ENCODE measurements at regions not wholly inside any gene's neighbourhood (a gene's known extent, or its start where the extent isn't known, plus 50 kb on each side); places are given as distances from the start of the nearest gene placed in this dataset.

DNA sequence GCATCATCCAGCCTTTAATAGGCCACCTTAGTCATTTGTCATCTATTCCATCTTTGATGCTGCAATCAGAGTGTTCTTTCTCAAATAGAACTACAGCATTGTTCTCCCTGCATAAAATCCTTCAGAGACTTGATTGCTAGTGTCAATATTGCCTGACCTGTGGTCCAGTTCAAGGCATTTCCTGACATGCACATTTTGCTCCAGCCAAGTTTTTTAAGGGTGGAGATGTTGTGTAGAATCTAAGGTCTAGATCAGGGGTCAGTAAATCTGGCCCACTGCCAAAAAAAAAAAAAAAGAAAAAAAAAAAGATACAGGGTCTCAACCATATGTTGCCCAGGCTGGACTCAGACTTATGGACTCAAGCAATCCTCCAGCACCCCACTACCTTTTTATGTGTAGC lies 354.4 kb downstream of the FRK start:
- no peaks in the 10 kb centered on the region for H3K4me1 Mint-ChIP-seq
- H3K4me3 Mint-ChIP-seq, result no peak overlapping the region
- peaks cover 21% of the 10 kb centered on the region for H3K9me3 Mint-ChIP-seq
- H3K27me3 Mint-ChIP-seq, result no peaks in the 10 kb centered on the region
- no peak for DNase-seq (ENCODE audit: low spot score in 2 of 2)
- no peak overlapping the region for H3K27ac Mint-ChIP-seq (ENCODE audit: low read depth)
- H3K36me3 Mint-ChIP-seq (ENCODE audit: insufficient read depth), result no peaks in the 10 kb centered on the region
- no peak for ATAC-seq (replicated peaks; ENCODE audit: extremely low read depth, poor library complexity, severe bottlenecking)

DNA sequence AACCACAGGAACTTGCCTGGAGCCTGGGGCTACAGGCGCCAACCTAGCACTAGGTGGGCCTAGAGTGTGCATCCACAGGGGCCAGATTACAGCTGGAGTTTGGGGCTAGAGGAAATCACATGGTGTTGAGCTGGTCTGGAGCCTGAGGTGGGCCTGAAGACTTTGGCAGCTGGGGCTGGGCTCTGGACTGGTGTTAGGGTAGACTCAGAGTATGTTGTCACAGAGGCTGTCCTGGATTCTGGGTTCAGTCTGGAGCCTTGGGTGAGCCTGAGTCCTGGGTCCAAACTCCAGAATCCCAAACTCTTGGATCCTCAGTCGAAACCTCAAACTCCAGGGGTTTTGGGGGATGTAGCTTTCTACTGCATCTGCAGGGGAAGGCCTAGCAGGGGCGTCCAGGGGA lies 356.7 kb downstream of the FRK start:
- Mint-ChIP-seq H3K27me3 (no peaks in the 10 kb centered on the region), H3K27ac (ENCODE audit: low read depth) (no peak overlapping the region), H3K9me3 (peaks cover 26% of the 10 kb centered on the region), H3K36me3 (ENCODE audit: insufficient read depth) (no peaks in the 10 kb centered on the region), H3K4me1 (no peaks in the 10 kb centered on the region), H3K4me3 (no peak overlapping the region)
- ATAC-seq (replicated peaks; ENCODE audit: extremely low read depth, poor library complexity, severe bottlenecking), result no peak
- DNase-seq (ENCODE audit: low spot score in 2 of 2), result no peak

DNA sequence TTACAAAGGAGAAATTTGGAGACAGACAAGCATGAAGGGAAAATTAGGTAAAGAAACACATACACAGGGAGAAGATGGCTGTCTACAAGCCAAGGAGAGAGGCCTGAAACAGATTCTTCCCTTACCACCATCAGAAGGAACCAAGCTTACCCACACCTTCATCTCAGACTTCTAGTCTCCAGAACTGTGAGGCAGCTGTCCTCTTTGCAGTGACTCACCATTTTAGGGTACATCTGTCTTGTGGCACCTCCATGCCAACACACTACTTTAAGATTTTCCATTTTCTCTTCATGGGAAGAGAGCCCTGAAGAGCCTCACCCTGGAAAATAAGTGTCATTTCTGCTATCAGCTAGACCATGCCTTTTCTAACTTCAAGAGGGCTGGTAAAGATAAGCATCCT lies 369.3 kb downstream of the FRK start:
- no peak for DNase-seq (ENCODE audit: low spot score in 2 of 2)
- Mint-ChIP-seq H3K9me3 (peaks cover 15% of the 10 kb centered on the region), H3K27ac (ENCODE audit: low read depth) (no peak overlapping the region), H3K4me3 (no peak overlapping the region), H3K4me1 (no peaks in the 10 kb centered on the region), H3K27me3 (no peaks in the 10 kb centered on the region), H3K36me3 (ENCODE audit: insufficient read depth) (no peaks in the 10 kb centered on the region)
- no peak for ATAC-seq (replicated peaks; ENCODE audit: extremely low read depth, poor library complexity, severe bottlenecking)

DNA sequence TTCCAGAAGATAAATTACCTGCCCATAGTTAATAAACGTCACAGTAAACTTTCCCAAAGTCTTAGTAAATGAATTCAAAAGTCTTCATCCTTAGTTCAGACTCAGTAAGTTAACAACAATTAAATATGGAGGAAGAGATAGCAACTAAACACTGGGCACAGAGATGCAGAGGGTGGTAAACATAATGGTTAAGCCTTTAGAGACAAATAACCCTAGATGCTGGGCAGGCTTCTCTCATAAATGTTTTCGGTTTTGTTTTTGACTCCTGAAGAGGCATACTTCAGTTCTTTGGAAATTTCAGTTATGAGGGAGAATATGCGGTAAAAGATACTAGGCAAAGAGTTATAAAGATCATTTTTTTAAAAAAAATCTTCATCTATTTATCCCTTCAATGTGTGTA lies 369.8 kb downstream of the FRK start:
- Mint-ChIP-seq H3K27me3 (no peaks in the 10 kb centered on the region), H3K4me1 (no peaks in the 10 kb centered on the region), H3K27ac (ENCODE audit: low read depth) (no peak overlapping the region), H3K4me3 (no peak overlapping the region), H3K9me3 (peaks cover 15% of the 10 kb centered on the region), H3K36me3 (ENCODE audit: insufficient read depth) (no peaks in the 10 kb centered on the region)
- no peak for ATAC-seq (replicated peaks; ENCODE audit: extremely low read depth, poor library complexity, severe bottlenecking)
- no peak for DNase-seq (ENCODE audit: low spot score in 2 of 2)

DNA sequence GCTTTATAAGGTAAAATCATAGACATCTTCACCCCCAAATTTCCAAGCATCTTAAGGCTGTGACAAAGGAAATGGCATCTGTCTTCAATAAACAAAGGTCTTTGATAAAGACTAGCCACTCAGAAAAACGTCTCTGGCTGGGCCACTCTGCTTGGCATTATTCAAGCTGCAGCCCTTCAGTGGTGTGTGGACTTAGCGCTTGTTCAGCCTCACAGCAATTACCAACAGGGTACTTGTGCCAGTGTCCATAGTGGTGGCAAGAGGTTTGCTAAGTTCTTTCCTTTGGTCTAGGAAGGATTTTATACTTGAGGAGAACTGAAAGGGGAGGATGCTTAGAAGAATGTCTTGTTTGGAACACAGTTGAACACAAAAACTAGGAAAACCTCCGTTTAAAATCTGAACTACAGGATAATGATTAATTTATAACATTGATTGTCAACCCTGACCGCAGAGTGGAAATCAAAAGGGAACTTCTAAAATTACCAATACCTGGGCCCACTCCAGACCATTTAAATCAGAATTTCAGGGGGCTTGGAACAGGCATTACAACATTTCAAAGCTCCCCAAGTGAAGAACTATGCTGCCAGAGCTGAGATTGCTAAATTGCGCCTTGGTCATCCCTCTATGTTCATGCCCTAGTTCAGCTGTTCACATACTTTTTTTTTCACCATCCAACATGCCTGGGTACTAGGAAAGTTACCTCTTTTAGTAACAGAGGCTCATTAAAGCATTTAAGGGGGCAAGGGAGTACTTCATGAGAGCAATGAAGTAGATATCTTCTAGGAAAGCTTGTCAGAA lies 378.5 kb downstream of the FRK start:
- no peak for DNase-seq (ENCODE audit: low spot score in 2 of 2)
- no peak for ATAC-seq (replicated peaks; ENCODE audit: extremely low read depth, poor library complexity, severe bottlenecking)
- H3K4me3 Mint-ChIP-seq, result no peak overlapping the region
- no peaks in the 10 kb centered on the region for H3K36me3 Mint-ChIP-seq (ENCODE audit: insufficient read depth)
- peaks cover 13% of the 10 kb centered on the region for H3K9me3 Mint-ChIP-seq
- no peaks in the 10 kb centered on the region for H3K27me3 Mint-ChIP-seq
- no peaks in the 10 kb centered on the region for H3K4me1 Mint-ChIP-seq
- H3K27ac Mint-ChIP-seq (ENCODE audit: low read depth), result no peak overlapping the region

DNA sequence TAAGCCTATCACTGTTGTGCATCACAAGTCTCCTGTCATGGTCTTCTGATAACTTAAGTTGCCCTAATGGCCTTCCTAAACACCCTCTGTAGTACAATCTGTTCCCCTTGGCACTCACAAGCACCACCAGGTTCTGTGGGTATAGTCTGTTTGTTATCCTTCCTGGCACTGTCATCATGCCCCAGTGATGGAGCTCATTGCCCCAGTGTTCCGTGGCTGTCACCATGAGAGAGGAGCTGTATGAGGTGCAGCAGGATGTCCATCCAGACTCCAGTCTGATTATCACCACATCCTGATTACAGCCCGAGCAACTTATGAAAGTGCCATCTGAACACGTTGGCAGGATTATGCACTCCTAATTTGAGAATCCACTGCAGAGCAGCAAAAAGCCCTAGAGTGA lies 380.1 kb downstream of the FRK start:
- DNase-seq (ENCODE audit: low spot score in 2 of 2) (no peak), ATAC-seq (replicated peaks; ENCODE audit: extremely low read depth, poor library complexity, severe bottlenecking) (no peak)
- Mint-ChIP-seq H3K9me3 (peaks cover 13% of the 10 kb centered on the region), H3K27me3 (no peaks in the 10 kb centered on the region), H3K4me3 (no peak overlapping the region), H3K4me1 (no peaks in the 10 kb centered on the region), H3K36me3 (ENCODE audit: insufficient read depth) (no peaks in the 10 kb centered on the region), H3K27ac (ENCODE audit: low read depth) (no peak overlapping the region)

DNA sequence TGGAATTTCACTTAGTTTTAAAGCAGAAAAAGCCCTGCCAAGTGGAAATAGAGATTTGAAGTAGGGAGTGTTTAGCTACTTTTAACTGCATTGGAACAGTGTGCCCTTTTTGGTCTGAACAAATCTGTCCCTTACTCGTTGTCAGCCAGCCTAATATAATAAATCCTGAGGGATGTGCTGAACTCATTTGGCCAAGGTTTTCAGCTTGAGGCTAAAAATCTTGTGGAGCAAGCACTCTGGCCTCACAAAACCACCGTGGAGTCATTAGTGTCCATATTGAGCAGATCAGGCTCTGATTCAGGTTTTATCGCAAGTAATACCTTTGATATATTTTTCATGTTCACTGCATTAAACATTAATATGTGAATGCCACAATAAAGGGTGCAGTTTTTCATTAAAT lies 383.5 kb downstream of the FRK start:
- no peaks in the 10 kb centered on the region for H3K36me3 Mint-ChIP-seq (ENCODE audit: insufficient read depth)
- no peaks in the 10 kb centered on the region for H3K4me1 Mint-ChIP-seq
- no peaks in the 10 kb centered on the region for H3K27me3 Mint-ChIP-seq
- H3K27ac Mint-ChIP-seq (ENCODE audit: low read depth), result no peak overlapping the region
- H3K4me3 Mint-ChIP-seq, result no peak overlapping the region
- DNase-seq (ENCODE audit: low spot score in 2 of 2) (no peak), ATAC-seq (replicated peaks; ENCODE audit: extremely low read depth, poor library complexity, severe bottlenecking) (no peak)
- H3K9me3 Mint-ChIP-seq, result peaks cover 6% of the 10 kb centered on the region

DNA sequence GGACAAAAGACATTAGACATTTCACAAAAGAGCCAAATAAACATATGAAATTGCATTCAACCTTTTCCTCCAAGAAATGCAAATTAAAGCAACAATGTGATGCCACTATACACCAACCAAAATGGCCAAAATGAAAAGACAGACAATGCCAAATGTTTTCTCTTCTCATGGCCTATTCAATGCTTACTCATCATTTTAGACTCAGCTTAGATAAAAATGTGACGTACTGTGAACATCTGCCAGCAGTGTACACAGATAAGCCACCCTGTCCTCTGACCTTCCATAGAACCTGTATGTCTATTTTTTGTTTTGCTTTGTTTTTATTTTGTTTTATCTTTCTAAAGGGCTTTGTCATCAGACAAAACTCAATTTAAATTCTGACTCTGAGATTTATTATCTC lies 385.2 kb downstream of the FRK start:
- no peaks in the 10 kb centered on the region for H3K36me3 Mint-ChIP-seq (ENCODE audit: insufficient read depth)
- no peaks in the 10 kb centered on the region for H3K27me3 Mint-ChIP-seq
- no peak overlapping the region for H3K4me3 Mint-ChIP-seq
- no peaks in the 10 kb centered on the region for H3K4me1 Mint-ChIP-seq
- ATAC-seq (replicated peaks; ENCODE audit: extremely low read depth, poor library complexity, severe bottlenecking), result no peak
- no peak for DNase-seq (ENCODE audit: low spot score in 2 of 2)
- H3K9me3 Mint-ChIP-seq, result peaks cover 6% of the 10 kb centered on the region
- no peak overlapping the region for H3K27ac Mint-ChIP-seq (ENCODE audit: low read depth)

DNA sequence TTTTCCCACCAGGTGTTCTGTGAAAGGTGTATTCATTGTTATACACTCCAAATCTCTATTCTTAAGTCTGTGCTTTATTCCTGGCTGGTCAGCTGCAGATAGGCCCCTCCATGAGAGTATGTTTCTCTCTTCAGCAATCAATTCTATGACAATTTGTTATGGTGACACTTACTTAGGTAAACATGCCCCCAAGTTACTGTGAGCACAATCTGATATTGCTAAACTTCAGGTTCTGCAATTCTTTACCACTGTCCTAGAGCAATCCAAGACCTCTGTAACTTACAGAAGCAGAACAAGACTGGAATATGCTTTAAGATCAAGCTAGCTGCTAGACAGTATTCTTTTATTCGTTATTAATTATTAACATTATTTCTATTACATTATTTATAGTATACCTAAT lies 391.9 kb downstream of the FRK start:
- Mint-ChIP-seq H3K27me3 (no peaks in the 10 kb centered on the region), H3K27ac (ENCODE audit: low read depth) (no peak overlapping the region)
- no peak for ATAC-seq (replicated peaks; ENCODE audit: extremely low read depth, poor library complexity, severe bottlenecking)

DNA sequence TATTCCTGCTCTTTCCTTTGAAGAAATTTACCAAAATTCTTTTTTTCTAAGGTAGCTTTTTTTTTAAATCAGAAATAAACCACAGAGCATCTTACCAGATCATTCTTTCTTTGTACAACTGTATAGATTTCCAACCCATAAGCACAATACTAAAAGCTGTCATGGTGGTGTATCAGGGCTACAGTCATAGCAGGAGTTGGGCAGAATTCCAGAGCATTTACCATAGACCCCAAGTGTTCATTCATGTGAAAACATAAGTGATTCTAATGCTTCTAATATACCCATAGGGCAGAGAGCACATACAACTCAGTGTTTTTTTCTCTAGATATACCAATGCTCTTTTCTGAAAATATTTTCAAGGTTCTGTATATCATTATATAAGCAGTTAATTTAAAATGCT lies 392.5 kb downstream of the FRK start:
- no peaks in the 10 kb centered on the region for H3K27me3 Mint-ChIP-seq
- no peak overlapping the region for H3K27ac Mint-ChIP-seq (ENCODE audit: low read depth)
- no peak for DNase-seq (ENCODE audit: low spot score in 2 of 2)
- no peaks in the 10 kb centered on the region for H3K4me1 Mint-ChIP-seq
- H3K4me3 Mint-ChIP-seq, result no peak overlapping the region
- H3K36me3 Mint-ChIP-seq (ENCODE audit: insufficient read depth), result no peaks in the 10 kb centered on the region
- H3K9me3 Mint-ChIP-seq, result peaks cover 6% of the 10 kb centered on the region
- no peak for ATAC-seq (replicated peaks; ENCODE audit: extremely low read depth, poor library complexity, severe bottlenecking)

More for the DNA sequence above, 391.9 kb downstream of the FRK start:
- Mint-ChIP-seq H3K4me3 (no peak overlapping the region), H3K9me3 (peaks cover 6% of the 10 kb centered on the region), H3K4me1 (no peaks in the 10 kb centered on the region), H3K36me3 (ENCODE audit: insufficient read depth) (no peaks in the 10 kb centered on the region)
- DNase-seq (ENCODE audit: low spot score in 2 of 2), result no peak

DNA sequence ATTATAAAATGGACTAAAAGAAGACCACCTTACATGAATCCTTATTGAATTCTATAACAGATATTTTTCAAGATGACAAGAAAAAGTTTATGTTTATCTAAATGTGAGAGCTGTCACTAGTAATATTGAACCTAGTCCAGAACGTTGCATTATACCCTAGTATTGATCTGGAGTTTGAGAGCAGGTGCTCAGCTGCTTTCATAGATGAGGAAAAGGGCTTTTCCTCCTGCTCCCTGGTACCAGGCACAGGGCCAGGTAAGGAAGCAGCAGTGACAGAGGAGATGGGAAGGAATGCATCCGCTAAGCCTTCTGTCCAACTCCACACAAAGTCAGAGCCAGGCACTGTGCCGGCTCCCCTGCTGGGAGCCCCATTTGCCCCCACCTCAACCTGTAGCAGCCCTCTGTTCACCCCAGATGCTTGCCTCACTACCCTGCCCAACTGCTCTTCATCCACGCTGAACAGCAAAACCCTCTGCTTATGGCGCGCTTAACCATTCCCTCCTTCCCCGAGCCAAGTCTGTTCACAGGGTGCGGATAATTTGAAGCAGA lies 393.1 kb downstream of the FRK start:
- DNase-seq (ENCODE audit: low spot score in 2 of 2), result no peak
- Mint-ChIP-seq H3K4me1 (no peaks in the 10 kb centered on the region), H3K9me3 (peaks cover 6% of the 10 kb centered on the region), H3K36me3 (ENCODE audit: insufficient read depth) (no peaks in the 10 kb centered on the region), H3K4me3 (no peak overlapping the region), H3K27ac (ENCODE audit: low read depth) (no peak overlapping the region), H3K27me3 (no peaks in the 10 kb centered on the region)
- ATAC-seq (replicated peaks; ENCODE audit: extremely low read depth, poor library complexity, severe bottlenecking), result no peak

DNA sequence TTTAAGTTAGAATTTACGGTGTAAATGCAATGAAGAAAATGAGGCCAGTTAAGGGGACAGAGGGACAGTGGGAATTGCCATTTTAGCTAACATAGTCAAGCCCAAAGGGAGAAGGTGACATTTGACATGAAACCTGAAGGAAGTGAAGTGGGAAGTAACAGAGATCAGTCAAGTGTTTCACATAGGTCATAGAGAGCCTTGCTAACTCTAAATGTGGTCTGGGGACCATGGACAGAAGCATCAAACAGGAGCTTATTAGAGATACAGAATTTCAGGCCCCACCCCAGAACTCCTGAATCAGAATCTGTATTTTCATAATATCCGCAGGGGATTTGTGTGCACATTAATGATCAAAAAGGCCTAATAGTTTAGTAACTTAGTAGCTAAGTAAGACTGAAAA lies 393.7 kb downstream of the FRK start:
- ATAC-seq (replicated peaks; ENCODE audit: extremely low read depth, poor library complexity, severe bottlenecking) (no peak), DNase-seq (ENCODE audit: low spot score in 2 of 2) (no peak)
- H3K9me3 Mint-ChIP-seq, result peaks cover 6% of the 10 kb centered on the region
- H3K4me3 Mint-ChIP-seq, result no peak overlapping the region
- no peak overlapping the region for H3K27ac Mint-ChIP-seq (ENCODE audit: low read depth)
- H3K27me3 Mint-ChIP-seq, result no peaks in the 10 kb centered on the region
- no peaks in the 10 kb centered on the region for H3K36me3 Mint-ChIP-seq (ENCODE audit: insufficient read depth)
- H3K4me1 Mint-ChIP-seq, result no peaks in the 10 kb centered on the region

DNA sequence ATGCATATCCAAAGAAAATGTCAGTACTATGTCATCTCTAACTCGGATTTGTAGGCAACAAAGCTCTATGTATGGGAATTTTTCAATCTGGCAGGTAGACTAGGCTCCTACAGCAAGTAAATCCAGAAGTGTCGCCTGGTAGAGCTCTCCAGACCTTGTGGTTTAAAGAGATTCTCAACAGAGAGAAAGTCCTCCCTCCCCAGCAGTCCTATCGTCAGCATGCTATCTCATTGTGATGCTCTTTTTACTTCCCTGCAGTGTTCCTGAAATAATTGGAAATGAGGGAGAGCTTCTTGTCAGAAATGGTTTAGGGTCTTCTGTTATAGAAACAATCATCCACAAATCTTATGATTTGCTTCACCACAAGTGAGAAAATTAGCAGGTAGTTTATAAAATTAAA lies 395.4 kb downstream of the FRK start:
- no peaks in the 10 kb centered on the region for H3K27me3 Mint-ChIP-seq
- no peaks in the 10 kb centered on the region for H3K4me1 Mint-ChIP-seq
- H3K36me3 Mint-ChIP-seq (ENCODE audit: insufficient read depth), result no peaks in the 10 kb centered on the region
- H3K9me3 Mint-ChIP-seq, result peaks cover 6% of the 10 kb centered on the region
- no peak overlapping the region for H3K4me3 Mint-ChIP-seq
- no peak for ATAC-seq (replicated peaks; ENCODE audit: extremely low read depth, poor library complexity, severe bottlenecking)
- no peak for DNase-seq (ENCODE audit: low spot score in 2 of 2)
- no peak overlapping the region for H3K27ac Mint-ChIP-seq (ENCODE audit: low read depth)

All from central memory CD8-positive, alpha-beta T cell (primary cell).